ENCODE measurements at regions not wholly inside any gene's neighbourhood (a gene's known extent, or its start where the extent isn't known, plus 50 kb on each side); places are given as distances from the start of the nearest gene placed in this dataset.
"Not testable (repeated sequence)": the region's sequence is repeated elsewhere in the genome, so short reads cannot be mapped to it uniquely, and the experiment has no call there.

DNA sequence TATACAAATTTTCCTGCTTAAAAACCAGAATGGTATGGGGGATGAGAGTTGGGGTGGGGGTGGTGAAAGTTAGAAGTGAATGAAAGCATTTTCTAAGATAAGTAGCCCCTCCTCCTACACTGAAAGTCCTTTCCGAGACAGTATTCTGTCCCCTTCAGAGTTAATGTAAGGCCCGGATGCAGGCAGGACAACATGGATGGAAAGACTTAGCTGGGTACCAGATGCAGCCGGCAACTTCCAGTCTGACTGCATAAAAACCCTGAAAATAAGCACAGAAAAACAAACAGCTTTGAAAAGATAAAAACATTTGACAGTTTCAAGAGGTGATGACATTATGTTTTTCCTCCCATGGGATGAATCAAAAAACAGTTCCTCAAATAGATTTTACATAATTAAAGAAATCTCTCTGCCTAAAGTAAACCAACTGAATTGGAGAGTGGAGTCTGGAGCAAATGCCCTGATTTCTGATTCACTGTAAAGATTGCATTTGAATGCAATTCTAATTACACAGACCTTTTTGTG is 196.3 kb downstream of the GPAT3 start:
- TF ChIP-seq, protein P1, sequence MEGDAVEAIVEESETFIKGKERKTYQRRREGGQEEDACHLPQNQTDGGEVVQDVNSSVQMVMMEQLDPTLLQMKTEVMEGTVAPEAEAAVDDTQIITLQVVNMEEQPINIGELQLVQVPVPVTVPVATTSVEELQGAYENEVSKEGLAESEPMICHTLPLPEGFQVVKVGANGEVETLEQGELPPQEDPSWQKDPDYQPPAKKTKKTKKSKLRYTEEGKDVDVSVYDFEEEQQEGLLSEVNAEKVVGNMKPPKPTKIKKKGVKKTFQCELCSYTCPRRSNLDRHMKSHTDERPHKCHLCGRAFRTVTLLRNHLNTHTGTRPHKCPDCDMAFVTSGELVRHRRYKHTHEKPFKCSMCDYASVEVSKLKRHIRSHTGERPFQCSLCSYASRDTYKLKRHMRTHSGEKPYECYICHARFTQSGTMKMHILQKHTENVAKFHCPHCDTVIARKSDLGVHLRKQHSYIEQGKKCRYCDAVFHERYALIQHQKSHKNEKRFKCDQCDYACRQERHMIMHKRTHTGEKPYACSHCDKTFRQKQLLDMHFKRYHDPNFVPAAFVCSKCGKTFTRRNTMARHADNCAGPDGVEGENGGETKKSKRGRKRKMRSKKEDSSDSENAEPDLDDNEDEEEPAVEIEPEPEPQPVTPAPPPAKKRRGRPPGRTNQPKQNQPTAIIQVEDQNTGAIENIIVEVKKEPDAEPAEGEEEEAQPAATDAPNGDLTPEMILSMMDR (IDR thresholded peaks at IDR 0.05; ENCODE audit: unreplicated experiment): no peak
- CTCF ChIA-PET: no interaction called here
- no peak overlapping the region for H3K27ac Mint-ChIP-seq (ENCODE audit: low read depth, unreplicated experiment)
- H3K27me3 Mint-ChIP-seq (ENCODE audit: insufficient read depth, unreplicated experiment): peaks cover 23% of the 10 kb centered on the region
- POLR2A ChIA-PET: interaction anchor here (0.6 kb wide), 1 partner anchor 11 kb away, joined by 3 read pairs; no protein-coding TSS in a partner anchor
- no peak for DNase-seq (ENCODE audit: unreplicated experiment)
- no peaks in the 10 kb centered on the region for H3K9me3 Mint-ChIP-seq (ENCODE audit: unreplicated experiment)
- H3K36me3 Mint-ChIP-seq (ENCODE audit: insufficient read depth, unreplicated experiment): no peaks in the 10 kb centered on the region
- no peak overlapping the region for H3K4me3 Mint-ChIP-seq (ENCODE audit: unreplicated experiment)
- intact Hi-C loops (cut with micrococcal nuclease): no loop called here
- H3K4me1 Mint-ChIP-seq (ENCODE audit: insufficient read depth, unreplicated experiment): no peaks in the 10 kb centered on the region
- no TSS peak for BruUV-seq (replicated peaks)

DNA sequence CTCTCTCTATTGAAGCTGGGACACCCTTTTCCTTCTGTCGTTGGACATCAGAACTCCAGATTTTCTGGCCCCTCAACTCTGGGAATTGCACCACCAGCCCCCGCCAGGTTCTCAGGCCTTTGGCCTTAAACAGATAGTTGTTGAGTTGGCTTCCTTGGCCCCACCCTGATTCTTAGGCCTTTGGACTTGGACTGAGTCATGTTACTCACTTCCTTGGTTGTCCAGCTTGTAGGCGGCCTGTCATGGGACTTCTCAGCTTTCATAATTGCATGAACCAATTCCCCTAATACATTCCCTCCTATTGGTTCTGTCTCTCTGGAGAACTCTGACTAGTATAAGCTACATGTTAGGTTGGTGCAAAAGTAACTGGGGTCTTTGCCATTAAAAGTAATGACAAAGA is 195.7 kb downstream of the GPAT3 start:
- CTCF ChIA-PET: no interaction called here
- Mint-ChIP-seq H3K4me1 (ENCODE audit: insufficient read depth, unreplicated experiment) (no peaks in the 10 kb centered on the region), H3K27me3 (ENCODE audit: insufficient read depth, unreplicated experiment) (peaks cover 23% of the 10 kb centered on the region), H3K4me3 (ENCODE audit: unreplicated experiment) (no peak overlapping the region), H3K27ac (ENCODE audit: low read depth, unreplicated experiment) (no peak overlapping the region), H3K9me3 (ENCODE audit: unreplicated experiment) (no peaks in the 10 kb centered on the region), H3K36me3 (ENCODE audit: insufficient read depth, unreplicated experiment) (no peaks in the 10 kb centered on the region)
- no TSS peak for BruUV-seq (replicated peaks)
- TF ChIP-seq, protein P1 (IDR thresholded peaks at IDR 0.05; ENCODE audit: unreplicated experiment): no peak
- DNase-seq (ENCODE audit: unreplicated experiment): peak; percentile 45
- intact Hi-C loops (cut with micrococcal nuclease): no loop called here
- POLR2A ChIA-PET: no interaction called here

DNA sequence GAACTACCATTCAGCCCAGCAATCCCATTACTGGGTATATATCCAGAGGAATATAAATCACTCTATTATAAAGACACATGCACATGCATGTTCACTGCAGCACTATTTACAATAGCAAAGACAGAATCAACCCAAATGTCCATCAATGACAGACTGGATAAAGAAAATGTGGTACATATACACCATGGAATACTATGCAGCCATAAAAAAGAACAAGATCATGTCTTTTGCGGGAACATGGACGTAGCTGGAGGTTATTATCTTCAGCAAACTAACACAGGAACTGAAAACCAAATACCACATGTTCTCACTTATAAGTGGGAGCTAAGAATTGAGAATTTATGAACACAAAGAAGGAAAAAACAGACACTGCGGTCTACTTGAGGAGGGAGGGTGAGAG is 195.1 kb downstream of the GPAT3 start:
- BruUV-seq (replicated peaks): not testable (repeated sequence)

DNA sequence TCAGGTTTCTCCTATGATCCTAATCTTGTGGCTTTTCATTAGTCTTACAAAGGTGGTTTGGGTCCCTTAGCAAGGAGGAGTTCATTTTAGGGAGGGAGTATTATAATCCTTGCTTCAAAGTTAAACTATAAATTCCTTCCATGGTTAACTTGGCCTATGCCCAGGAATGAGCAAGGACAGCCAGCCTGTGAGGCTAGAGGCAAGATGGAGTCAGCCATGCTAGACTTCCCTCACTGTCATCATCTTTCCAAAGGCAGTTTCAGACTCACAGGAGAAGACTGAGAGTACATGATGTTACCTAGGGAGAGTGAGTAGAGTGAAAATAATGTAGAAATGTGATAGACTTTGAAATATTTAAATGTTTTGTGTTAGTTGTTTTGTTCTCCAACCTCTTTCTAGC is 192.3 kb downstream of the GPAT3 start:
- H3K4me3 Mint-ChIP-seq (ENCODE audit: unreplicated experiment): no peak overlapping the region
- H3K4me1 Mint-ChIP-seq (ENCODE audit: insufficient read depth, unreplicated experiment): no peaks in the 10 kb centered on the region
- BruUV-seq (replicated peaks): no TSS peak
- intact Hi-C loops (cut with micrococcal nuclease): no loop called here
- no peak overlapping the region for H3K27ac Mint-ChIP-seq (ENCODE audit: low read depth, unreplicated experiment)
- CTCF ChIA-PET: no interaction called here
- H3K36me3 Mint-ChIP-seq (ENCODE audit: insufficient read depth, unreplicated experiment): no peaks in the 10 kb centered on the region
- TF ChIP-seq, protein P1 (IDR thresholded peaks at IDR 0.05; ENCODE audit: unreplicated experiment): no peak
- POLR2A ChIA-PET: no interaction called here
- no peak for DNase-seq (ENCODE audit: unreplicated experiment)
- H3K27me3 Mint-ChIP-seq (ENCODE audit: insufficient read depth, unreplicated experiment): peaks cover 16% of the 10 kb centered on the region
- H3K9me3 Mint-ChIP-seq (ENCODE audit: unreplicated experiment): no peaks in the 10 kb centered on the region

More for the DNA sequence above, 195.1 kb downstream of the GPAT3 start:
- CTCF ChIA-PET; H3K27ac Mint-ChIP-seq (ENCODE audit: low read depth, unreplicated experiment); intact Hi-C loops (cut with micrococcal nuclease); DNase-seq (ENCODE audit: unreplicated experiment); H3K4me3 Mint-ChIP-seq (ENCODE audit: unreplicated experiment); H3K4me1 Mint-ChIP-seq (ENCODE audit: insufficient read depth, unreplicated experiment); H3K9me3 Mint-ChIP-seq (ENCODE audit: unreplicated experiment); H3K36me3 Mint-ChIP-seq (ENCODE audit: insufficient read depth, unreplicated experiment): not testable (repeated sequence)
- H3K27me3 Mint-ChIP-seq (ENCODE audit: insufficient read depth, unreplicated experiment): peaks cover 20% of the 10 kb centered on the region
- POLR2A ChIA-PET: interaction anchor here (0.6 kb wide), 1 partner anchor 8 kb away, joined by 3 read pairs; no protein-coding TSS in a partner anchor

Measured in MCF 10A (cell line).